SK-N-SH treated with all-trans-retinoic acid at 6 μM for 48 hours (cell line): ENCODE measurements at regions not wholly inside any gene's neighbourhood (a gene's known extent, or its start where the extent isn't known, plus 50 kb on each side); places are given as distances from the start of the nearest gene placed in this dataset.
"Not testable (repeated sequence)": the region's sequence is repeated elsewhere in the genome, so short reads cannot be mapped to it uniquely, and the experiment has no call there.

Source experiments
- ATAC-seq: fragments of 200-7000 bp; cut with Tn5 transposase; 3 replicates; pipeline ENCODE4 v1.9.1; 2020; ENCODE audit warnings: mild to moderate bottlenecking, moderate library complexity
- CREB5 ChIP-seq: fragments of 250-450 bp; sonication (Bioruptor Pico); IDR thresholded peaks from 2 replicates; pipeline ENCODE4 v1.5.1; 2020; ENCODE audit warnings: low read depth, mild to moderate bottlenecking, moderate library complexity
- CSDC2 ChIP-seq: fragments of 250-450 bp; sonication (Bioruptor Pico); IDR thresholded peaks from 2 replicates; pipeline ENCODE4 v1.5.0; 2020; ENCODE audit warnings: mild to moderate bottlenecking, moderate library complexity
- ESRRG ChIP-seq: fragments of 250-450 bp; sonication (Bioruptor Pico); IDR thresholded peaks from 2 replicates; pipeline ENCODE4 v1.6.1; 2021; ENCODE audit warnings: mild to moderate bottlenecking
- GLIS3 ChIP-seq: fragments of 250-450 bp; sonication (Bioruptor Pico); IDR thresholded peaks from 2 replicates; pipeline ENCODE4 v1.5.0; 2020; ENCODE audit warnings: mild to moderate bottlenecking, moderate library complexity
- SNAI2 ChIP-seq: fragments of 250-450 bp; sonication (Bioruptor Pico); IDR thresholded peaks from 2 replicates; pipeline ENCODE4 v1.5.0; 2020; ENCODE audit warnings: mild to moderate bottlenecking, moderate library complexity
- TSHZ2 ChIP-seq: fragments of 250-450 bp; sonication (Bioruptor Pico); IDR thresholded peaks from 2 replicates; pipeline ENCODE4 v1.5.0; 2020; ENCODE audit warnings: mild to moderate bottlenecking, moderate library complexity
- ZFP30 ChIP-seq: fragments of 450-650 bp; formaldehyde crosslinking; IDR thresholded peaks from 2 replicates; pipeline ENCODE4 v1.5.0; 2022; ENCODE audit warnings: mild to moderate bottlenecking, moderate library complexity
- ZNF70 ChIP-seq: fragments of 450-650 bp; formaldehyde crosslinking; IDR thresholded peaks from 2 replicates; pipeline ENCODE4 v1.5.0; 2020; ENCODE audit warnings: mild to moderate bottlenecking, moderate library complexity
- ZNF8 ChIP-seq: fragments of 450-650 bp; formaldehyde crosslinking; IDR thresholded peaks from 2 replicates; pipeline ENCODE4 v1.5.0; 2020; ENCODE audit warnings: mild to moderate bottlenecking, moderate library complexity

GRCh38 chr21:9837946-9838737 lies 683.2 kb upstream of the TPTE start:
- peak; percentile 71 for ATAC-seq
- TF ChIP-seq ESRRG (CRISPR knock-in tag) (no peak), CREB5 (CRISPR knock-in tag) (no peak), CSDC2 (CRISPR knock-in tag) (no peak), ZFP30 (CRISPR knock-in tag) (no peak), ZNF8 (CRISPR knock-in tag) (no peak), SNAI2 (no peak), ZNF70 (CRISPR knock-in tag) (no peak), GLIS3 (CRISPR knock-in tag) (no peak), TSHZ2 (CRISPR knock-in tag) (no peak)
- TF ChIP-seq, all 23 proteins: peak for 0

GRCh38 chr21:9838738-9839642 lies 682.4 kb upstream of the TPTE start:
- TF ChIP-seq ESRRG (CRISPR knock-in tag), result no peak
- no peak for TF ChIP-seq TSHZ2 (CRISPR knock-in tag)
- peak; percentile 93 for ATAC-seq

- ATAC-seq, result not testable (repeated sequence)
These were observed 677.3 kb upstream of the TPTE start for GRCh38 chr21:9844106-9844505.

GRCh38 chr21:9847511-9847910 lies 673.9 kb upstream of the TPTE start:
- not testable (repeated sequence) for ATAC-seq

- ATAC-seq, result not testable (repeated sequence)
These were observed 670.2 kb upstream of the TPTE start for GRCh38 chr21:9851166-9851565.

- not testable (repeated sequence) for ATAC-seq
These were observed 669.7 kb upstream of the TPTE start for GRCh38 chr21:9851695-9852094.

GRCh38 chr21:9857563-9857962 lies 663.8 kb upstream of the TPTE start:
- ATAC-seq, result not testable (repeated sequence)

GRCh38 chr21:9859865-9860264 lies 661.5 kb upstream of the TPTE start:
- not testable (repeated sequence) for ATAC-seq

- ATAC-seq, result not testable (repeated sequence)
These were observed 658.9 kb upstream of the TPTE start for GRCh38 chr21:9862456-9862855.

GRCh38 chr21:9867815-9868214 lies 653.6 kb upstream of the TPTE start:
- not testable (repeated sequence) for ATAC-seq

- not testable (repeated sequence) for ATAC-seq
These were observed 648.3 kb upstream of the TPTE start for GRCh38 chr21:9873096-9873495.

- ATAC-seq, result not testable (repeated sequence)
These were observed 647.2 kb upstream of the TPTE start for GRCh38 chr21:9874136-9874535.

GRCh38 chr21:9881430-9881829 lies 640.0 kb upstream of the TPTE start:
- not testable (repeated sequence) for ATAC-seq

GRCh38 chr21:9883047-9883446 lies 638.3 kb upstream of the TPTE start:
- not testable (repeated sequence) for ATAC-seq
